Sciatic nerve (tissue), 2 donors: ENCODE measurements at regions not wholly inside any gene's neighbourhood (a gene's known extent, or its start where the extent isn't known, plus 50 kb on each side); places are given as distances from the start of the nearest gene placed in this dataset.
"Not testable (repeated sequence)": the region's sequence is repeated elsewhere in the genome, so short reads cannot be mapped to it uniquely, and the experiment has no call there.

Source experiments
- ATAC-seq: fragments of 200-7000 bp; cut with Tn5 transposase; one replicate; pipeline ENCODE4 v1.9.1; 2020; ENCODE audit warnings: mild to moderate bottlenecking, moderate library complexity
- DNase-seq: peaks from one replicate; pipeline ENCODE4 v3.0.0-alpha.2; 2020; ENCODE audit warnings: low spot score
- intact Hi-C: fragments of 100-400 bp; cut with DNase I; formaldehyde crosslinking; loops from one replicate; pipeline ENCODE4 v1.14.2; 2022
- donor health status: DM: no; HTN: no; CAD: no.
- donor health status: DM: no; HTN: no; CAD: no.

GRCh38 chr3:11716573-11717290 is 73.0 kb upstream of the VGLL4 start:
- ATAC-seq: no peak
- no peak for DNase-seq
- intact Hi-C loops: no loop called here

GRCh38 chr3:11713171-11713570 is 69.5 kb upstream of the VGLL4 start:
- intact Hi-C loops: no loop called here
- ATAC-seq (no peak), DNase-seq (no peak)

GRCh38 chr3:11712646-11713045 is 68.9 kb upstream of the VGLL4 start:
- intact Hi-C loops: no loop called here
- no peak for ATAC-seq

GRCh38 chr3:11711876-11712275 is 68.2 kb upstream of the VGLL4 start:
- ATAC-seq (no peak), DNase-seq (no peak)
- intact Hi-C loops: no loop called here

More at GRCh38 chr3:11712646-11713045, 68.9 kb upstream of the VGLL4 start:
- DNase-seq: no peak

- intact Hi-C loops: no loop called here
- ATAC-seq: no peak
- DNase-seq: no peak
Observed at GRCh38 chr3:11709782-11710181, 66.1 kb upstream of the VGLL4 start.

- ATAC-seq, DNase-seq, intact Hi-C loops: not testable (repeated sequence)
Observed at GRCh38 chr3:11707084-11707483, 63.4 kb upstream of the VGLL4 start.

- DNase-seq (no peak), ATAC-seq (no peak)
- intact Hi-C loops: no loop called here
Observed at GRCh38 chr3:11706604-11707003, 62.9 kb upstream of the VGLL4 start.

GRCh38 chr3:11705049-11705448 is 61.3 kb upstream of the VGLL4 start:
- DNase-seq (no peak), ATAC-seq (no peak)
- intact Hi-C loops: no loop called here

- intact Hi-C loops: no loop called here
- DNase-seq: no peak
- no peak for ATAC-seq
Observed at GRCh38 chr3:11703146-11703545, 59.4 kb upstream of the VGLL4 start.

GRCh38 chr3:11699083-11699427 is 55.3 kb upstream of the VGLL4 start:
- intact Hi-C loops: no loop called here
- DNase-seq (no peak), ATAC-seq (no peak)

GRCh38 chr3:11698326-11699082 is 54.8 kb upstream of the VGLL4 start:
- intact Hi-C loops: no loop called here
- ATAC-seq: no peak
- DNase-seq: no peak

- no peak for ATAC-seq
- DNase-seq: no peak
- intact Hi-C loops: no loop called here
Observed at GRCh38 chr3:11697701-11698100, 54.0 kb upstream of the VGLL4 start.

- no peak for ATAC-seq
- DNase-seq: no peak
- intact Hi-C loops: no loop called here
Observed at GRCh38 chr3:11696054-11696453, 52.3 kb upstream of the VGLL4 start.
